IMR-90 (cell line): ENCODE measurements at regions not wholly inside any gene's neighbourhood (a gene's known extent, or its start where the extent isn't known, plus 50 kb on each side); places are given as distances from the start of the nearest gene placed in this dataset.
A peak's percentile ranks its signal among the peaks of the same experiment; 100 is the strongest.

Experiments
- ATAC-seq: fragments of 200-7000 bp; cut with Tn5 transposase; 2 replicates; pipeline ENCODE4 v1.9.1; 2020; ENCODE audit warnings: low read depth, mild to moderate bottlenecking, moderate library complexity
- BruUV-seq: library from RNA; stranded (reverse); fragments of 400-500 nt; replicated peaks from 2 replicates; lab custom pipeline; 2021; lab: Mats Ljungman, UMichigan
- CTCF ChIA-PET: fragments of 300-600 bp; formaldehyde crosslinking; extraction: SDS; loops from one replicate; lab custom pipeline; 2021; ENCODE audit warnings: antibody characterized with exemption; lab: Yijun Ruan, JAX
- POLR2A ChIA-PET: fragments of 300-600 bp; sonication (Branson Sonifier 250); formaldehyde crosslinking; loops from one replicate; lab custom pipeline; 2022; ENCODE audit warnings: antibody characterized with exemption; ENCODE audit not compliant: unreplicated experiment; lab: Charles Lee
- DNase-seq: peaks from one replicate; pipeline ENCODE4 v3.0.0; 2013
- H2AFZ ChIP-seq: replicated peaks from 2 replicates; pipeline ENCODE3; 2013; ENCODE audit warnings: low read length, mild to moderate bottlenecking; ENCODE audit not compliant: poor library complexity
- H2AK5ac ChIP-seq: 2 replicates; pipeline ENCODE4 v1.6.1; 2013; ENCODE audit warnings: low read depth, low read length, inconsistent platforms
- H2AK9ac ChIP-seq: replicated peaks from 2 replicates; pipeline ENCODE3; 2013; ENCODE audit warnings: mild to moderate bottlenecking, low read depth, low read length, moderate library complexity; ENCODE audit not compliant: poor library complexity
- H2BK120ac ChIP-seq: 2 replicates; pipeline ENCODE4 v1.6.1; 2013; ENCODE audit warnings: low read depth, low read length, inconsistent platforms
- H2BK15ac ChIP-seq: 3 replicates; pipeline ENCODE4 v1.6.1; 2013; ENCODE audit warnings: low read depth, low read length, inconsistent platforms
- H2BK20ac ChIP-seq: 2 replicates; pipeline ENCODE4 v1.6.1; 2013; ENCODE audit warnings: low read depth, mild to moderate bottlenecking, inconsistent platforms, low read length, moderate library complexity
- H2BK5ac ChIP-seq: 2 replicates; pipeline ENCODE4 v1.6.1; 2013; ENCODE audit warnings: mild to moderate bottlenecking, low read depth, low read length, inconsistent platforms; ENCODE audit not compliant: poor library complexity, severe bottlenecking
- H3K14ac ChIP-seq: replicated peaks from 2 replicates; pipeline ENCODE4 v1.6.1; 2013; ENCODE audit warnings: low read depth, low read length, inconsistent platforms
- H3K18ac ChIP-seq: 2 replicates; pipeline ENCODE4 v1.6.1; 2013; ENCODE audit warnings: low read depth, low read length, control low read depth
- H3K23ac ChIP-seq: 2 replicates; pipeline ENCODE4 v1.6.1; 2013; ENCODE audit warnings: low read depth, low read length, inconsistent platforms
- H3K27ac ChIP-seq: 2 replicates; pipeline ENCODE4 v1.5.1; 2013; ENCODE audit warnings: mild to moderate bottlenecking, control low read depth, low read length; ENCODE audit not compliant: insufficient read depth
- H3K27me3 ChIP-seq: 2 replicates; pipeline ENCODE4 v1.6.1; 2013; ENCODE audit warnings: low read length; ENCODE audit not compliant: control insufficient read depth, insufficient read depth
- H3K36me3 ChIP-seq: 2 replicates; pipeline ENCODE4 v1.6.1; 2013; ENCODE audit warnings: low read length, mixed read lengths; ENCODE audit not compliant: control insufficient read depth, insufficient read depth
- H3K4ac ChIP-seq: 2 replicates; pipeline ENCODE4 v1.6.1; 2013; ENCODE audit warnings: low read depth, low read length, inconsistent platforms
- H3K4me1 ChIP-seq: 2 replicates; pipeline ENCODE4 v1.6.1; 2013; ENCODE audit warnings: low read length, mixed read lengths; ENCODE audit not compliant: control insufficient read depth, insufficient read depth
- H3K4me2 ChIP-seq: 2 replicates; pipeline ENCODE4 v1.6.1; 2013; ENCODE audit warnings: low read depth, mild to moderate bottlenecking, control low read depth, low read length, moderate library complexity
- H3K4me3 ChIP-seq: 2 replicates; pipeline ENCODE4 v1.5.1; 2013; ENCODE audit warnings: low read depth, mild to moderate bottlenecking, control low read depth, low read length, moderate library complexity; ENCODE audit not compliant: insufficient read depth
- H3K56ac ChIP-seq: 2 replicates; pipeline ENCODE4 v1.6.1; 2013; ENCODE audit warnings: low read length, inconsistent platforms; ENCODE audit not compliant: insufficient read depth; ENCODE audit errors: extremely low read depth
- H3K79me1 ChIP-seq, 2 experiments: 2 replicates each; pipeline ENCODE4 v1.6.1; 2013; ENCODE audit warnings: low read length in 2 of 2, inconsistent platforms in 1 of 2, low read depth in 1 of 2
- H3K9ac ChIP-seq: 2 replicates; pipeline ENCODE4 v1.6.1; 2013; ENCODE audit warnings: low read depth, low read length, control low read depth
- H3K9me1 ChIP-seq: 2 replicates; pipeline ENCODE4 v1.6.1; 2013; ENCODE audit warnings: low read length, inconsistent platforms; ENCODE audit not compliant: insufficient read depth
- H3K9me3 ChIP-seq: 2 replicates; pipeline ENCODE4 v1.6.1; 2013; ENCODE audit warnings: low read length; ENCODE audit not compliant: control insufficient read depth, insufficient read depth
- H4K20me1 ChIP-seq: 2 replicates; pipeline ENCODE4 v1.6.1; 2013; ENCODE audit warnings: low read length, inconsistent platforms; ENCODE audit not compliant: insufficient read depth
- H4K5ac ChIP-seq: 2 replicates; pipeline ENCODE4 v1.6.1; 2013; ENCODE audit warnings: mild to moderate bottlenecking, low read depth, low read length, control low read depth
- H4K8ac ChIP-seq, 2 experiments: 2 replicates each; pipeline ENCODE4 v1.6.1; 2013; ENCODE audit warnings: low read depth in 2 of 2, low read length in 2 of 2, control low read depth in 1 of 2, inconsistent platforms in 1 of 2
- H4K91ac ChIP-seq: 2 replicates; pipeline ENCODE4 v1.6.1; 2013; ENCODE audit warnings: low read depth, low read length, inconsistent platforms; ENCODE audit not compliant: insufficient read depth
- MAZ ChIP-seq: IDR thresholded peaks from 2 replicates; pipeline ENCODE4 v1.6.1; 2012; ENCODE audit warnings: low read depth, mild to moderate bottlenecking, low read length, improper control_type of control experiment, moderate library complexity, borderline replicate concordance
- POLR2A ChIP-seq: IDR thresholded peaks from 2 replicates; pipeline ENCODE4 v1.6.1; 2012; ENCODE audit warnings: mild to moderate bottlenecking, low read depth, low read length
- WGBS, 2 experiments: methylation state at CpG; one replicate each; pipeline versions ENCODE4 v1.1.5 to v1.1.7; 2013; ENCODE audit warnings: missing lambda C conversion rate in 2 of 2; ENCODE audit not compliant: insufficient read length in 1 of 2; ENCODE audit errors: extremely low coverage in 2 of 2; 5-methylcytosine and 5-hydroxymethylcytosine counted together
- dilution Hi-C: fragments of 300-500 bp; cut with HindIII; formaldehyde crosslinking; loops from one replicate; pipeline ENCODE4 v1.14.3; 2018; ENCODE audit warnings: low sequenced_read_pairs; ENCODE audit not compliant: unreplicated experiment
- in situ Hi-C: fragments of 300-500 bp; cut with MboI; formaldehyde crosslinking; loops from 3 replicates; pipeline ENCODE4 v1.14.3; 2019; ENCODE audit warnings: low sequenced_read_pairs, inconsistent platforms, mixed read lengths
- intact Hi-C: fragments of 100-400 bp; cut with micrococcal nuclease; formaldehyde crosslinking; loops from 2 replicates; pipeline ENCODE4 v1.10.0; 2022

- Histone ChIP-seq H2BK120ac (peak overlapping the region; percentile 78), H3K4ac (peak overlapping the region; percentile 71), H2AFZ (peak overlapping the region; percentile 82), H4K5ac (no peak overlapping the region), H3K14ac (peak overlapping the region; percentile 85), H3K27ac (peak overlapping the region; percentile 93), H3K4me3 (peak overlapping the region; percentile 67), H3K9me1 (peaks cover 35% of the 10 kb centered on the region), H2AK5ac (peak overlapping the region; percentile 82), H4K91ac (peak overlapping the region; percentile 66), H3K23ac (peak overlapping the region; percentile 95), H3K9me3 (no peaks in the 10 kb centered on the region), H4K20me1 (peaks cover 55% of the 10 kb centered on the region), H3K4me2 (peak overlapping the region; percentile 87), H2BK20ac (peak overlapping the region; percentile 8; the same call in 1 of the 2 replicates), H4K8ac (peak overlapping the region; percentile 40 to 72; a peak in 3 of 4 replicates), H3K4me1 (peaks cover 31% of the 10 kb centered on the region), H3K79me1 (peaks cover 38 to 82% of the 10 kb centered on the region in 2 experiments), H3K36me3 (peaks cover 3% of the 10 kb centered on the region), H3K9ac (peak overlapping the region; percentile 85), H3K27me3 (no peaks in the 10 kb centered on the region), H3K56ac (peak overlapping the region; percentile 82), H3K18ac (peak overlapping the region; percentile 42; the same call in 1 of the 2 replicates), H2BK5ac (peak overlapping the region; percentile 61), H2BK15ac (peak overlapping the region; percentile 81; the same call in 1 of the 3 replicates), H2AK9ac (peak overlapping the region; percentile 96)
- BruUV-seq: no TSS peak
- dilution Hi-C loops (no loop called here), in situ Hi-C loops (loop anchor here (5.0 kb wide), 1 partner anchor 87 kb away; no protein-coding TSS in a partner anchor), intact Hi-C loops (loop anchor here (1.0 to 5.0 kb wide), 4 partner anchors 24 to 143 kb away; no protein-coding TSS in a partner anchor)
- DNase-seq (peak; percentile 40), ATAC-seq (peak; percentile 1)
- CTCF ChIA-PET: interaction anchor here (0.8 to 1.9 kb wide), 3 partner anchors 54 to 119 kb away, joined by 3 to 5 read pairs (median 3); no protein-coding TSS in a partner anchor
- TF ChIP-seq MAZ: no peak
- TF ChIP-seq POLR2A: 0 out of 2 replicates have a peak, but pooled peaks have one; percentile 12
- POLR2A ChIA-PET: interaction anchor here (0.5 to 2.7 kb wide), 8 partner anchors 10 to 142 kb away, joined by 3 to 20 read pairs (median 5); no protein-coding TSS in a partner anchor
- 4% methylated on average over 18 of the region's 52 CpGs; no CpG with 5 or more reads in 1 of the 2 experiments for WGBS, 2 experiments
Observed at GRCh38 chr1:201648907-201649721, 110.2 kb downstream of the NAV1 start.
